IPS-20b (cell line): ENCODE measurements at regions not wholly inside any gene's neighbourhood (a gene's known extent, or its start where the extent isn't known, plus 50 kb on each side); places are given as distances from the start of the nearest gene placed in this dataset.

Experiments used
- H3K27ac ChIP-seq: one replicate; pipeline ENCODE4 v1.5.1; 2013; ENCODE audit warnings: low read length
- H3K27me3 ChIP-seq: 2 replicates; pipeline ENCODE4 v1.6.1; 2013; ENCODE audit warnings: mild to moderate bottlenecking, low read length, inconsistent platforms; ENCODE audit not compliant: insufficient read depth
- H3K36me3 ChIP-seq: 2 replicates; pipeline ENCODE4 v1.6.1; 2013; ENCODE audit warnings: low read depth, mild to moderate bottlenecking, inconsistent platforms, low read length, moderate library complexity; ENCODE audit not compliant: insufficient read depth
- H3K4me1 ChIP-seq: 2 replicates; pipeline ENCODE4 v1.6.1; 2013; ENCODE audit warnings: mild to moderate bottlenecking, control low read depth, inconsistent platforms, low read length, moderate library complexity; ENCODE audit not compliant: insufficient read depth
- H3K4me3 ChIP-seq: 2 replicates; pipeline ENCODE4 v1.5.1; 2013; ENCODE audit warnings: mild to moderate bottlenecking, low read length, inconsistent platforms
- H3K9ac ChIP-seq: 2 replicates; pipeline ENCODE4 v1.6.1; 2013; ENCODE audit warnings: low read depth, mild to moderate bottlenecking, inconsistent platforms, low read length, moderate library complexity
- H3K9me3 ChIP-seq: 2 replicates; pipeline ENCODE4 v1.6.1; 2013; ENCODE audit warnings: mild to moderate bottlenecking, low read depth, low read length, inconsistent platforms; ENCODE audit not compliant: insufficient read depth

GRCh38 chr1:239539051-239539450, 152.7 kb downstream of the CHRM3 start:
- Histone ChIP-seq H3K9ac (no peak overlapping the region), H3K36me3 (no peaks in the 10 kb centered on the region), H3K27me3 (no peaks in the 10 kb centered on the region), H3K4me1 (0 out of 2 replicates have a peak, but pooled peaks cover 5% of the 10 kb centered on the region), H3K4me3 (no peak overlapping the region), H3K9me3 (no peaks in the 10 kb centered on the region), H3K27ac (no peak overlapping the region)

GRCh38 chr1:239539812-239540211, 153.4 kb downstream of the CHRM3 start:
- Histone ChIP-seq H3K4me1 (0 out of 2 replicates have a peak, but pooled peaks cover 5% of the 10 kb centered on the region), H3K27ac (no peak overlapping the region), H3K4me3 (no peak overlapping the region), H3K27me3 (no peaks in the 10 kb centered on the region), H3K9ac (no peak overlapping the region), H3K36me3 (no peaks in the 10 kb centered on the region), H3K9me3 (no peaks in the 10 kb centered on the region)

GRCh38 chr1:239543873-239544272, 157.5 kb downstream of the CHRM3 start:
- Histone ChIP-seq H3K27ac (no peak overlapping the region), H3K27me3 (no peaks in the 10 kb centered on the region), H3K36me3 (no peaks in the 10 kb centered on the region), H3K9me3 (no peaks in the 10 kb centered on the region), H3K4me3 (no peak overlapping the region), H3K4me1 (no peaks in the 10 kb centered on the region; the same call in 1 of the 2 replicates), H3K9ac (no peak overlapping the region)

GRCh38 chr1:239545466-239545865, 159.1 kb downstream of the CHRM3 start:
- no peak overlapping the region for H3K4me3 ChIP-seq
- no peaks in the 10 kb centered on the region; the same call in 1 of the 2 replicates for H3K4me1 ChIP-seq
- no peaks in the 10 kb centered on the region for H3K27me3 ChIP-seq
- H3K9ac ChIP-seq = no peak overlapping the region
- H3K27ac ChIP-seq = no peak overlapping the region
- no peaks in the 10 kb centered on the region for H3K9me3 ChIP-seq
- H3K36me3 ChIP-seq = no peaks in the 10 kb centered on the region

- H3K36me3 ChIP-seq = no peaks in the 10 kb centered on the region
- no peak overlapping the region for H3K4me3 ChIP-seq
- no peak overlapping the region for H3K27ac ChIP-seq
- H3K9me3 ChIP-seq = no peaks in the 10 kb centered on the region
- H3K4me1 ChIP-seq = no peaks in the 10 kb centered on the region; the same call in 1 of the 2 replicates
- no peaks in the 10 kb centered on the region for H3K27me3 ChIP-seq
- no peak overlapping the region for H3K9ac ChIP-seq
Measured at GRCh38 chr1:239547987-239548386, 161.6 kb downstream of the CHRM3 start.

GRCh38 chr1:239550178-239550577, 163.8 kb downstream of the CHRM3 start:
- Histone ChIP-seq H3K36me3 (no peaks in the 10 kb centered on the region), H3K27me3 (no peaks in the 10 kb centered on the region), H3K4me1 (no peaks in the 10 kb centered on the region; the same call in 1 of the 2 replicates), H3K4me3 (no peak overlapping the region), H3K9ac (no peak overlapping the region), H3K9me3 (no peaks in the 10 kb centered on the region), H3K27ac (no peak overlapping the region)

GRCh38 chr1:239555350-239555749, 169.0 kb downstream of the CHRM3 start:
- H3K9me3 ChIP-seq = no peaks in the 10 kb centered on the region
- no peaks in the 10 kb centered on the region for H3K27me3 ChIP-seq
- no peak overlapping the region for H3K4me3 ChIP-seq
- H3K4me1 ChIP-seq = no peaks in the 10 kb centered on the region
- no peak overlapping the region for H3K9ac ChIP-seq
- H3K36me3 ChIP-seq = no peaks in the 10 kb centered on the region
- no peak overlapping the region for H3K27ac ChIP-seq

GRCh38 chr1:239558559-239558958, 172.2 kb downstream of the CHRM3 start:
- no peaks in the 10 kb centered on the region for H3K4me1 ChIP-seq
- H3K36me3 ChIP-seq = no peaks in the 10 kb centered on the region
- no peak overlapping the region for H3K9ac ChIP-seq
- no peaks in the 10 kb centered on the region for H3K27me3 ChIP-seq
- no peaks in the 10 kb centered on the region for H3K9me3 ChIP-seq
- H3K27ac ChIP-seq = no peak overlapping the region
- no peak overlapping the region for H3K4me3 ChIP-seq

- Histone ChIP-seq H3K9ac (no peak overlapping the region), H3K4me1 (no peaks in the 10 kb centered on the region), H3K36me3 (no peaks in the 10 kb centered on the region), H3K4me3 (no peak overlapping the region), H3K9me3 (no peaks in the 10 kb centered on the region), H3K27ac (no peak overlapping the region), H3K27me3 (no peaks in the 10 kb centered on the region)
Measured at GRCh38 chr1:239558991-239559390, 172.6 kb downstream of the CHRM3 start.

- no peaks in the 10 kb centered on the region for H3K9me3 ChIP-seq
- no peaks in the 10 kb centered on the region for H3K36me3 ChIP-seq
- no peak overlapping the region for H3K9ac ChIP-seq
- H3K4me3 ChIP-seq = no peak overlapping the region
- no peaks in the 10 kb centered on the region for H3K27me3 ChIP-seq
- no peaks in the 10 kb centered on the region for H3K4me1 ChIP-seq
- no peak overlapping the region for H3K27ac ChIP-seq
Measured at GRCh38 chr1:239560921-239561320, 174.6 kb downstream of the CHRM3 start.

GRCh38 chr1:239562095-239562494, 175.7 kb downstream of the CHRM3 start:
- Histone ChIP-seq H3K36me3 (no peaks in the 10 kb centered on the region), H3K9me3 (no peaks in the 10 kb centered on the region), H3K9ac (no peak overlapping the region), H3K27ac (no peak overlapping the region), H3K4me1 (no peaks in the 10 kb centered on the region), H3K27me3 (no peaks in the 10 kb centered on the region), H3K4me3 (no peak overlapping the region)

- H3K9ac ChIP-seq = no peak overlapping the region
- H3K36me3 ChIP-seq = no peaks in the 10 kb centered on the region
- no peak overlapping the region for H3K4me3 ChIP-seq
- no peaks in the 10 kb centered on the region for H3K4me1 ChIP-seq
- no peak overlapping the region for H3K27ac ChIP-seq
- no peaks in the 10 kb centered on the region for H3K9me3 ChIP-seq
- no peaks in the 10 kb centered on the region for H3K27me3 ChIP-seq
Measured at GRCh38 chr1:239563681-239564080, 177.3 kb downstream of the CHRM3 start.

- Histone ChIP-seq H3K36me3 (no peaks in the 10 kb centered on the region), H3K4me3 (no peak overlapping the region), H3K9ac (no peak overlapping the region), H3K27me3 (no peaks in the 10 kb centered on the region), H3K4me1 (no peaks in the 10 kb centered on the region), H3K9me3 (no peaks in the 10 kb centered on the region), H3K27ac (no peak overlapping the region)
Measured at GRCh38 chr1:239566074-239566473, 179.7 kb downstream of the CHRM3 start.
